Astrocyte (in vitro differentiated cells and primary cell): ENCODE measurements at regions not wholly inside any gene's neighbourhood (a gene's known extent, or its start where the extent isn't known, plus 50 kb on each side); places are given as distances from the start of the nearest gene placed in this dataset.

Experiments used
- DNase-seq: peaks from one replicate; pipeline ENCODE4 v3.0.0-alpha.2; 2010; ENCODE audit warnings: low read depth
- FAIRE-seq: peaks from 2 replicates; lab custom pipeline; 2011; peaks lifted over from hg19 to GRCh38; lab: Jason Lieb, UNC
- H2AFZ ChIP-seq: 2 replicates; pipeline ENCODE4 v1.6.0; 2012; ENCODE audit warnings: low read depth, low read length, inconsistent platforms
- H3K27ac ChIP-seq: 2 replicates; pipeline ENCODE4 v1.5.1; 2011; ENCODE audit warnings: low read depth, low read length, inconsistent platforms
- H3K27me3 ChIP-seq: 2 replicates; pipeline ENCODE4 v1.6.0; 2011; ENCODE audit warnings: low read length, inconsistent platforms; ENCODE audit not compliant: insufficient read depth
- H3K36me3 ChIP-seq: 2 replicates; pipeline ENCODE4 v1.5.1; 2011; ENCODE audit warnings: low read length, inconsistent platforms; ENCODE audit not compliant: insufficient read depth
- H3K4me1 ChIP-seq: 2 replicates; pipeline ENCODE4 v1.5.1; 2011; ENCODE audit warnings: low read length, inconsistent platforms; ENCODE audit not compliant: insufficient read depth
- H3K4me2 ChIP-seq: 2 replicates; pipeline ENCODE4 v1.6.0; 2012; ENCODE audit warnings: low read length, inconsistent platforms
- H3K4me3 ChIP-seq: 2 replicates; pipeline ENCODE4 v1.5.1; 2011; ENCODE audit warnings: low read depth, mild to moderate bottlenecking, low read length, inconsistent platforms; ENCODE audit not compliant: insufficient read depth
- H3K79me2 ChIP-seq: 2 replicates; pipeline ENCODE4 v1.6.0; 2012; ENCODE audit warnings: mild to moderate bottlenecking, low read length, inconsistent platforms; ENCODE audit not compliant: insufficient read depth
- H3K9ac ChIP-seq: 2 replicates; pipeline ENCODE4 v1.6.0; 2012; ENCODE audit warnings: mild to moderate bottlenecking, low read length, inconsistent platforms
- H3K9me3 ChIP-seq: 2 replicates; pipeline ENCODE4 v1.5.1; 2012; ENCODE audit warnings: low read depth, mild to moderate bottlenecking, low read length, inconsistent platforms; ENCODE audit not compliant: insufficient read depth
- H4K20me1 ChIP-seq: 2 replicates; pipeline ENCODE4 v1.6.0; 2012; ENCODE audit warnings: low read length, inconsistent platforms; ENCODE audit not compliant: insufficient read depth
- H3K27ac Mint-ChIP-seq: one replicate; pipeline ENCODE4 v1.8.0; 2021; ENCODE audit warnings: mild to moderate bottlenecking, mixed read lengths; ENCODE audit not compliant: unreplicated experiment
- H3K27me3 Mint-ChIP-seq: one replicate; pipeline ENCODE4 v1.8.0; 2021; ENCODE audit warnings: low read depth, mixed read lengths; ENCODE audit not compliant: unreplicated experiment
- H3K36me3 Mint-ChIP-seq: one replicate; pipeline ENCODE4 v1.8.0; 2021; ENCODE audit warnings: low read depth, mixed read lengths; ENCODE audit not compliant: unreplicated experiment
- H3K4me1 Mint-ChIP-seq: one replicate; pipeline ENCODE4 v1.8.0; 2021; ENCODE audit warnings: low read depth, mixed read lengths; ENCODE audit not compliant: unreplicated experiment
- H3K4me3 Mint-ChIP-seq: one replicate; pipeline ENCODE4 v1.8.0; 2021; ENCODE audit warnings: mild to moderate bottlenecking, moderate library complexity, mixed read lengths; ENCODE audit not compliant: unreplicated experiment
- H3K9me3 Mint-ChIP-seq: one replicate; pipeline ENCODE4 v1.8.0; 2021; ENCODE audit warnings: mild to moderate bottlenecking, mixed read lengths; ENCODE audit not compliant: unreplicated experiment
- CTCF ChIP-seq: IDR thresholded peaks from 2 replicates; pipeline ENCODE4 v1.5.1; 2011; ENCODE audit warnings: low read depth, mild to moderate bottlenecking, inconsistent platforms, low read length, moderate library complexity; ENCODE audit not compliant: insufficient read depth
- EZH2 ChIP-seq: IDR thresholded peaks from 2 replicates; pipeline ENCODE4 v1.6.1; 2012; ENCODE audit warnings: mild to moderate bottlenecking, low read length, inconsistent platforms; ENCODE audit not compliant: insufficient read depth

DNA sequence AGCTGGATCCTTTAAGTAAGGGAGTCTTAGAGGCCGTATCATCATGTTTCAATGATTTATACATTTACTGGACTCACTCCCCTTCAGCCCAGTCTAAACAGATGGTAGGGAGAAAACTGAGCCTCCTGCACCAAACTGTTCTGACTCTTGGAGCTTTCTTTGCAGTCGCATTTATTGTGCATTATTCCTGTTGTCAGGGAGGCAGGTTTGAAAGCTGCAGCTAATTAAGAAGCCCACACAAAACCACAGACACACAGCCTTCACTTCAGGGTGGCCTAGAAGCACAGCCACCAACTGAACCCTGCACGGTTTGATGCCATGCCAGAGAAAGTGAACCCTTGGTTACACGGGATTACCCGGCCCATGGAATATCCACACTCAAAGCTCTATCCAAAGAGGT is 911.0 kb downstream of the UQCRFS1 start:
- H3K9me3 ChIP-seq, result no peaks in the 10 kb centered on the region
- no peaks in the 10 kb centered on the region for H3K36me3 ChIP-seq
- TF ChIP-seq EZH2, result no peak
- no peak for TF ChIP-seq CTCF
- H4K20me1 ChIP-seq, result no peaks in the 10 kb centered on the region
- no peak overlapping the region for H3K9ac ChIP-seq
- no peak overlapping the region for H2AFZ ChIP-seq
- no peaks in the 10 kb centered on the region for H3K27me3 ChIP-seq
- no peaks in the 10 kb centered on the region for H3K4me1 ChIP-seq
- no peak overlapping the region for H3K4me2 ChIP-seq
- H3K79me2 ChIP-seq, result no peaks in the 10 kb centered on the region
- no peaks in the 10 kb centered on the region for H3K36me3 Mint-ChIP-seq
- no peak for FAIRE-seq
- H3K27me3 Mint-ChIP-seq, result peaks cover 20% of the 10 kb centered on the region
- peaks cover 9% of the 10 kb centered on the region for H3K4me1 Mint-ChIP-seq
- no peak overlapping the region for H3K4me3 ChIP-seq
- H3K4me3 Mint-ChIP-seq, result no peak overlapping the region
- no peak overlapping the region for H3K27ac ChIP-seq
- no peak overlapping the region for H3K27ac Mint-ChIP-seq
- no peak for DNase-seq
- H3K9me3 Mint-ChIP-seq, result peaks cover 5% of the 10 kb centered on the region

DNA sequence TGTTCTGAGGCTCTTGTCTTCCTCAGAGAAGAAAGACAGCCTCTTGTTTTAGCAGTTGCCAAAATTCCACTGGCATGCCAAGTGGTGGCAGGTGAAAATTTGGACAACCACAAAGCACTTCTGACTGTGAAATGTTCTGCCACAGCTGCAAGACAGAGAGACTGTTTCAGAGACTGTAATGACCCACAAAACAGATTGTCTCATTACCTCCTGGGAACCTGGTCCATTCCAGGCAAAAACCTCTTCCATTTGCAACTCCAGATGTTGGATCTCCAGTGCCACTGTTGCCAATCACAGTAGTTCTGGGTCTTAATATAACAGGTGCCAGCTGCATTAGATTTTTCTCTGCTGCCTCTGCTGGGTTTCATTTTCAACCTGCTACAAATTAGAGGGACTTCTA is 911.5 kb downstream of the UQCRFS1 start:
- no peak overlapping the region for H3K9ac ChIP-seq
- TF ChIP-seq CTCF, result no peak
- no peak for TF ChIP-seq EZH2
- H3K36me3 ChIP-seq, result no peaks in the 10 kb centered on the region
- no peaks in the 10 kb centered on the region for H3K4me1 ChIP-seq
- no peak overlapping the region for H2AFZ ChIP-seq
- no peaks in the 10 kb centered on the region for H3K36me3 Mint-ChIP-seq
- no peak overlapping the region for H3K27ac ChIP-seq
- H3K27me3 ChIP-seq, result no peaks in the 10 kb centered on the region
- no peak overlapping the region for H3K27ac Mint-ChIP-seq
- no peaks in the 10 kb centered on the region for H4K20me1 ChIP-seq
- peaks cover 9% of the 10 kb centered on the region for H3K4me1 Mint-ChIP-seq
- peaks cover 5% of the 10 kb centered on the region for H3K9me3 Mint-ChIP-seq
- H3K4me3 ChIP-seq, result no peak overlapping the region
- H3K9me3 ChIP-seq, result no peaks in the 10 kb centered on the region
- peaks cover 20% of the 10 kb centered on the region for H3K27me3 Mint-ChIP-seq
- DNase-seq (no peak), FAIRE-seq (no peak)
- no peak overlapping the region for H3K4me2 ChIP-seq
- H3K4me3 Mint-ChIP-seq, result no peak overlapping the region
- H3K79me2 ChIP-seq, result no peaks in the 10 kb centered on the region

DNA sequence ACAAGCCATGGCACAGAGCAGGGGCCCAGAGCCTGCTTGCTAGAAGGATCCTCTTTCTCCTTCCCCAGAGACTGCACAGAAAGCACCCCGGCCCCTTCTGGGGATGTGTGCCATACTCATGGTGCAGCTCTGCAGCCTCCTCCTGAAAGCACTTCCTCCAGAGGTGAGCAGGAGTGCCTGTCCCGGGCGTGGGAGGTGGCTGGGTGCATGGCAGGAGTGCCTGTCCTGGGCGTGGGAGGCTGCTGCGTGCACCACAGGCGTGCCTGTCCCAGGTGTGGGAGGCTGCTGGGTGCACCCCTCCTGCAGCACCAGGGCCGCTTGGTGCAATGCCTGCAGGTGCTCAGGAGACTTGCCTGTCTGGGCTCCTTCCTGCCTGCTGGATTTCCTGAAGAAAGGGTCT is 913.3 kb downstream of the UQCRFS1 start:
- Histone ChIP-seq H3K79me2 (no peaks in the 10 kb centered on the region), H4K20me1 (no peaks in the 10 kb centered on the region), H3K4me1 (no peaks in the 10 kb centered on the region), H3K27me3 (no peaks in the 10 kb centered on the region), H3K9me3 (no peaks in the 10 kb centered on the region), H2AFZ (no peak overlapping the region), H3K9ac (no peak overlapping the region), H3K36me3 (no peaks in the 10 kb centered on the region), H3K4me2 (no peak overlapping the region), H3K4me3 (no peak overlapping the region), H3K27ac (no peak overlapping the region)
- DNase-seq, result no peak
- Mint-ChIP-seq H3K27ac (no peak overlapping the region), H3K36me3 (no peaks in the 10 kb centered on the region), H3K27me3 (peaks cover 20% of the 10 kb centered on the region), H3K9me3 (peaks cover 5% of the 10 kb centered on the region), H3K4me3 (no peak overlapping the region), H3K4me1 (peaks cover 2% of the 10 kb centered on the region)
- TF ChIP-seq CTCF (no peak), EZH2 (no peak)
- no peak for FAIRE-seq
